Lower lobe of right lung (tissue), 2 donors: ENCODE measurements at regions not wholly inside any gene's neighbourhood (a gene's known extent, or its start where the extent isn't known, plus 50 kb on each side); places are given as distances from the start of the nearest gene placed in this dataset.

ENCODE experiments used
- ATAC-seq, 2 donors: fragments of 200-7000 bp; cut with Tn5 transposase; one replicate each; pipeline ENCODE4 v1.9.1; 2020 to 2022; ENCODE audit warnings: mild to moderate bottlenecking in 2 of 2, moderate library complexity in 2 of 2
- DNase-seq: peaks from one replicate; pipeline ENCODE4 v3.0.0-alpha.2; 2020
- H3K27ac ChIP-seq: fragments of 200-600 bp; one replicate; pipeline ENCODE4 v1.8.0; 2022
- H3K27me3 ChIP-seq: fragments of 200-600 bp; one replicate; pipeline ENCODE4 v1.8.0; 2022; ENCODE audit warnings: low read depth
- H3K36me3 ChIP-seq: fragments of 200-600 bp; one replicate; pipeline ENCODE4 v1.8.0; 2022; ENCODE audit warnings: mild to moderate bottlenecking
- H3K4me1 ChIP-seq: fragments of 200-600 bp; one replicate; pipeline ENCODE4 v1.8.0; 2022
- H3K4me3 ChIP-seq: fragments of 200-600 bp; one replicate; pipeline ENCODE4 v1.8.0; 2022; ENCODE audit warnings: mild to moderate bottlenecking
- H3K9me3 ChIP-seq: fragments of 200-600 bp; one replicate; pipeline ENCODE4 v1.8.0; 2022
- CTCF ChIP-seq: fragments of 200-600 bp; IDR thresholded peaks from one replicate; pipeline ENCODE4 v1.8.0; 2022; ENCODE audit warnings: antibody characterized with exemption, mild to moderate bottlenecking
- intact Hi-C: fragments of 100-400 bp; cut with DNase I; formaldehyde crosslinking; loops from one replicate; pipeline ENCODE4 v1.11.0; 2022
- donor health status: DM: no; HTN: yes; CAD: no; lungs with severe emphysema.

GRCh38 chr1:115164940-115165705 is 75.8 kb upstream of the TSPAN2 start:
- no peak overlapping the region for H3K4me3 ChIP-seq
- no peaks in the 10 kb centered on the region for H3K4me1 ChIP-seq
- no peaks in the 10 kb centered on the region for H3K27me3 ChIP-seq
- ATAC-seq: no peak
- intact Hi-C loops: no loop called here
- no peaks in the 10 kb centered on the region for H3K36me3 ChIP-seq
- DNase-seq: no peak
- H3K27ac ChIP-seq: no peak overlapping the region
- no peak for TF ChIP-seq CTCF
- H3K9me3 ChIP-seq: no peaks in the 10 kb centered on the region

- TF ChIP-seq CTCF: no peak
- Histone ChIP-seq H3K27ac (no peak overlapping the region), H3K27me3 (no peaks in the 10 kb centered on the region), H3K4me1 (no peaks in the 10 kb centered on the region), H3K36me3 (no peaks in the 10 kb centered on the region), H3K4me3 (no peak overlapping the region), H3K9me3 (no peaks in the 10 kb centered on the region)
- DNase-seq (no peak), ATAC-seq (no peak)
- intact Hi-C loops: no loop called here
Observed at GRCh38 chr1:115164484-115164883, 75.2 kb upstream of the TSPAN2 start.

GRCh38 chr1:115160728-115161127 is 71.4 kb upstream of the TSPAN2 start:
- no peak for ATAC-seq
- TF ChIP-seq CTCF: no peak
- no peak for DNase-seq

GRCh38 chr1:115159958-115160357 is 70.7 kb upstream of the TSPAN2 start:
- no peaks in the 10 kb centered on the region for H3K27me3 ChIP-seq
- no peak for ATAC-seq
- no peaks in the 10 kb centered on the region for H3K4me1 ChIP-seq
- H3K36me3 ChIP-seq: no peaks in the 10 kb centered on the region
- H3K27ac ChIP-seq: no peak overlapping the region
- no peaks in the 10 kb centered on the region for H3K9me3 ChIP-seq
- TF ChIP-seq CTCF: no peak
- no peak for DNase-seq
- no peak overlapping the region for H3K4me3 ChIP-seq
- intact Hi-C loops: no loop called here

More at GRCh38 chr1:115160728-115161127, 71.4 kb upstream of the TSPAN2 start:
- H3K4me3 ChIP-seq: no peak overlapping the region
- H3K36me3 ChIP-seq: no peaks in the 10 kb centered on the region
- intact Hi-C loops: no loop called here
- no peaks in the 10 kb centered on the region for H3K27me3 ChIP-seq
- no peaks in the 10 kb centered on the region for H3K9me3 ChIP-seq
- H3K27ac ChIP-seq: no peak overlapping the region
- H3K4me1 ChIP-seq: no peaks in the 10 kb centered on the region

GRCh38 chr1:115158181-115158580 is 68.9 kb upstream of the TSPAN2 start:
- intact Hi-C loops: no loop called here
- DNase-seq: no peak

More at GRCh38 chr1:115158181-115158580, 68.9 kb upstream of the TSPAN2 start:
- no peaks in the 10 kb centered on the region for H3K36me3 ChIP-seq
- no peak for ATAC-seq
- no peaks in the 10 kb centered on the region for H3K9me3 ChIP-seq
- no peaks in the 10 kb centered on the region for H3K27me3 ChIP-seq
- no peak for TF ChIP-seq CTCF
- no peaks in the 10 kb centered on the region for H3K4me1 ChIP-seq
- H3K27ac ChIP-seq: no peak overlapping the region
- H3K4me3 ChIP-seq: no peak overlapping the region
